Mucosa of descending colon (tissue), 3 donors: ENCODE measurements at regions not wholly inside any gene's neighbourhood (a gene's known extent, or its start where the extent isn't known, plus 50 kb on each side); places are given as distances from the start of the nearest gene placed in this dataset.
"Not testable (repeated sequence)": the region's sequence is repeated elsewhere in the genome, so short reads cannot be mapped to it uniquely, and the experiment has no call there.

Source experiments
- ATAC-seq: fragments of 200-7000 bp; cut with Tn5 transposase; one replicate; pipeline ENCODE4 v1.9.1; 2020; ENCODE audit warnings: mild to moderate bottlenecking, moderate library complexity
- DNase-seq, 3 donors: peaks; one replicate each; pipeline ENCODE4 v3.0.0-alpha.2; 2020
- H3K36me3 ChIP-seq: fragments of 200-600 bp; one replicate; pipeline ENCODE4 v1.8.0; 2021; ENCODE audit warnings: low read depth, mild to moderate bottlenecking
- H3K4me1 ChIP-seq: fragments of 200-600 bp; one replicate; pipeline ENCODE4 v1.8.0; 2021; ENCODE audit warnings: low read depth, mild to moderate bottlenecking
- H3K4me3 ChIP-seq: fragments of 200-600 bp; one replicate; pipeline ENCODE4 v1.8.0; 2021; ENCODE audit warnings: mild to moderate bottlenecking
- H3K9me3 ChIP-seq: fragments of 200-600 bp; one replicate; pipeline ENCODE4 v1.8.0; 2021; ENCODE audit warnings: mild to moderate bottlenecking
- CTCF ChIP-seq: fragments of 200-600 bp; IDR thresholded peaks from one replicate; pipeline ENCODE4 v1.8.0; 2022; ENCODE audit warnings: antibody characterized with exemption, mild to moderate bottlenecking
- intact Hi-C, 2 donors: fragments of 100-400 bp; cut with DNase I in 1 of 2; cut with micrococcal nuclease in 1 of 2; formaldehyde crosslinking; loops; one replicate each; pipeline versions ENCODE4 v1.11.0 to v1.11.1; 2022; cut with DNase I, micrococcal nuclease
- donor health status: DM: no; HTN: no; CAD: no; lungs with moderate emphysema.
- donor health status: DM: no; HTN: no; CAD: no.
- donor health status: DM: no; HTN: yes; CAD: no.

GRCh38 chr14:86770186-86770585 lies 1222.8 kb downstream of the GALC start:
- Histone ChIP-seq H3K4me1 (no peaks in the 10 kb centered on the region), H3K9me3 (peaks cover 23% of the 10 kb centered on the region), H3K4me3 (no peak overlapping the region), H3K36me3 (no peaks in the 10 kb centered on the region)
- intact Hi-C loops, result no loop called here
- DNase-seq (no peak), ATAC-seq (no peak)
- no peak for TF ChIP-seq CTCF

GRCh38 chr14:86766469-86766868 lies 1226.5 kb downstream of the GALC start:
- peaks cover 9% of the 10 kb centered on the region for H3K9me3 ChIP-seq
- no peaks in the 10 kb centered on the region for H3K4me1 ChIP-seq
- H3K4me3 ChIP-seq, result no peak overlapping the region
- ATAC-seq (no peak), DNase-seq (no peak)
- H3K36me3 ChIP-seq, result no peaks in the 10 kb centered on the region
- TF ChIP-seq CTCF, result no peak
- intact Hi-C loops, result no loop called here

- intact Hi-C loops, result no loop called here
Observed at GRCh38 chr14:86761611-86762010, 1231.4 kb downstream of the GALC start.

GRCh38 chr14:86756521-86757190 lies 1226.7 kb downstream of the FLRT2 start:
- no peaks in the 10 kb centered on the region for H3K36me3 ChIP-seq
- DNase-seq, result no peak
- intact Hi-C loops, result no loop called here
- H3K4me3 ChIP-seq, result no peak overlapping the region
- no peak for TF ChIP-seq CTCF
- H3K4me1 ChIP-seq, result no peaks in the 10 kb centered on the region
- no peak for ATAC-seq
- H3K9me3 ChIP-seq, result peaks cover 18% of the 10 kb centered on the region

More at GRCh38 chr14:86761611-86762010, 1231.4 kb downstream of the GALC start:
- no peaks in the 10 kb centered on the region for H3K4me1 ChIP-seq
- no peaks in the 10 kb centered on the region for H3K36me3 ChIP-seq
- TF ChIP-seq CTCF, result no peak
- H3K4me3 ChIP-seq, result no peak overlapping the region
- no peak for DNase-seq
- ATAC-seq, result no peak
- H3K9me3 ChIP-seq, result no peaks in the 10 kb centered on the region

- H3K4me1 ChIP-seq, intact Hi-C loops, ATAC-seq, H3K36me3 ChIP-seq, H3K4me3 ChIP-seq, DNase-seq: not testable (repeated sequence)
- peaks cover 38% of the 10 kb centered on the region for H3K9me3 ChIP-seq
Observed at GRCh38 chr14:86750488-86750887, 1220.5 kb downstream of the FLRT2 start.

GRCh38 chr14:86739761-86740160 lies 1209.8 kb downstream of the FLRT2 start:
- ATAC-seq (no peak), DNase-seq (no peak)
- Histone ChIP-seq H3K36me3 (no peaks in the 10 kb centered on the region), H3K4me3 (no peak overlapping the region), H3K4me1 (no peaks in the 10 kb centered on the region), H3K9me3 (no peaks in the 10 kb centered on the region)
- TF ChIP-seq CTCF, result no peak
- intact Hi-C loops, result no loop called here

- H3K9me3 ChIP-seq, H3K4me1 ChIP-seq, intact Hi-C loops, DNase-seq, ATAC-seq, H3K36me3 ChIP-seq, H3K4me3 ChIP-seq: not testable (repeated sequence)
Observed at GRCh38 chr14:86731427-86731826, 1201.5 kb downstream of the FLRT2 start.
